Osteocyte (in vitro differentiated cells): ENCODE measurements at regions not wholly inside any gene's neighbourhood (a gene's known extent, or its start where the extent isn't known, plus 50 kb on each side); places are given as distances from the start of the nearest gene placed in this dataset.

ENCODE experiments used
- DNase-seq: peaks from one replicate; pipeline ENCODE4 v3.0.0; 2021; ENCODE audit warnings: mixed read lengths; ENCODE audit not compliant: unreplicated experiment; ENCODE audit errors: extremely low spot score
- H3K27ac Mint-ChIP-seq: one replicate; pipeline ENCODE4 v1.8.0; 2021; ENCODE audit warnings: mild to moderate bottlenecking, mixed read lengths; ENCODE audit not compliant: unreplicated experiment
- H3K27me3 Mint-ChIP-seq: one replicate; pipeline ENCODE4 v1.8.0; 2021; ENCODE audit warnings: mixed read lengths; ENCODE audit not compliant: unreplicated experiment
- H3K36me3 Mint-ChIP-seq: one replicate; pipeline ENCODE4 v1.8.0; 2021; ENCODE audit warnings: mixed read lengths; ENCODE audit not compliant: unreplicated experiment
- H3K4me1 Mint-ChIP-seq: one replicate; pipeline ENCODE4 v1.8.0; 2021; ENCODE audit warnings: mixed read lengths; ENCODE audit not compliant: unreplicated experiment
- H3K4me3 Mint-ChIP-seq: one replicate; pipeline ENCODE4 v1.8.0; 2021; ENCODE audit warnings: mild to moderate bottlenecking, moderate library complexity, mixed read lengths; ENCODE audit not compliant: unreplicated experiment
- H3K9me3 Mint-ChIP-seq: one replicate; pipeline ENCODE4 v1.8.0; 2021; ENCODE audit warnings: mixed read lengths; ENCODE audit not compliant: unreplicated experiment
- CTCF ChIP-seq: fragments of 200-600 bp; sonication (generic); IDR thresholded peaks from 2 replicates; pipeline ENCODE4 v1.5.0; 2021; ENCODE audit warnings: antibody characterized with exemption, mild to moderate bottlenecking, moderate library complexity

DNA sequence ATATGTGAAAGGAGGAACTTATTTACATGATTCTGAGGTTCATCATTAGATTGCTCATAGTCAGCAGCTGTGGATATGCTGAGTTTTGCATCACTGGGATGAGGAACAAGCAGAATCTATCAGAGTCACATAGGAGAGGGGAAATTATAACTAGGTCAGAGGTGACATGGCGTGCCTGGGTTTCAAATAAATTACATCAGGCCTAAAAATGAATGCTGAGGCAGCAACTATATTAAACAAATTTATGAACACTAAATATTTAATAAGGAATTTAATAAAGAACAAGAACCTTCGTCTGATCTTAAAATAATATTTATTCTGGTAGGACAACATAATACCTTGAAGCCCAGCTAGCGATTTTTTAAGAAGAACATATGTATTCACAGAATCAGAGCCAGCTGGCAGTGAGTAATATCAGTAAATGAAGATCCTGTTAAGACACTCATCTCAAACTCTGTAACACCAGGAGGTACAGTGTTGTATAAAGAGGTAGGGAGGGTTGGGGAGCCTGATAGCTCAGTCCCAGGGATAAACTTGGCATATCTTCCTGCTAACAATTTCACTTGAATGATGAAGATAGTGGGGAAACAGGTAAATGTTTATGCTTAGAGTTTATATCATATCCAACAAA is 60.9 kb upstream of the HS3ST1 start:
- H3K36me3 Mint-ChIP-seq = no peaks in the 10 kb centered on the region
- DNase-seq = no peak
- no peaks in the 10 kb centered on the region for H3K27me3 Mint-ChIP-seq
- peaks cover 11% of the 10 kb centered on the region for H3K9me3 Mint-ChIP-seq
- no peaks in the 10 kb centered on the region for H3K4me1 Mint-ChIP-seq
- H3K4me3 Mint-ChIP-seq = no peak overlapping the region
- H3K27ac Mint-ChIP-seq = no peak overlapping the region
- TF ChIP-seq CTCF = no peak

DNA sequence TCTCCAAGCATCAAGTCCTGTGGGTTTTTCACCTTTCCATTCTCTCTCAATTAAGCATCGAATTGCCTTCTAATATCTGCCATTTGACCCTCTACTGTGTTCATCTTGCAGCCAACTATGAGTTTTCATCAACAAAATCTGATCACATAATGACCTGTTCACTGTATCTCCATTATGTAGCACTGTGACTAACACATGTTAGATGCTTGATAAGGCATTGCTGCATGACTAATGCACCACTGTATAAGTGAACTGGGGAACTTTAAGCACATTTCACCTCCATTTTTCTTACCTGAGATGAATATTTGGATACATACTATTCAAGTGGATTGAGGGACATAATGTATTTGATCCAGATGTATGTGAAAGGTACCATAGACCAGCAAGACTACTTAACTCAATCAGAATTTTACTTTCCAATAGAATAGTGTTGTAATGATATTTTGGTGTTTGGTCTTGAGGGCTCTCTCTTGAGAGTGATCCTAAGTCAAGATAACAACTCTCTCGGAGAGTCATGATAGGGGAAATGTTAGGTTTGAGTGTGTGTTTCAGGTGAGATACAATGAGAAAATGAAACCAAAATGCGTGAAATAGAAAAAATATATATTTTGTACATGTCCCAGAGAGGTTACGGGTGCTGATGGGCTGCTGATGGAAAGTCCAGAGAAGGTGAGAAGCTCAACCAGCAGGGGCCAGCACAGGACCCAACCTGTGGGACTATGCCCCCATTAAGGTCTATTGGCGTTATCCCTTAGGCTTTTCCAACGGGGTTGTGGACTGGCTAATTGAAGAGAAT is 60.2 kb upstream of the HS3ST1 start:
- Mint-ChIP-seq H3K4me3 (no peak overlapping the region), H3K4me1 (no peaks in the 10 kb centered on the region), H3K36me3 (no peaks in the 10 kb centered on the region), H3K9me3 (peaks cover 12% of the 10 kb centered on the region), H3K27ac (no peak overlapping the region), H3K27me3 (no peaks in the 10 kb centered on the region)
- no peak for DNase-seq
- TF ChIP-seq CTCF = no peak

DNA sequence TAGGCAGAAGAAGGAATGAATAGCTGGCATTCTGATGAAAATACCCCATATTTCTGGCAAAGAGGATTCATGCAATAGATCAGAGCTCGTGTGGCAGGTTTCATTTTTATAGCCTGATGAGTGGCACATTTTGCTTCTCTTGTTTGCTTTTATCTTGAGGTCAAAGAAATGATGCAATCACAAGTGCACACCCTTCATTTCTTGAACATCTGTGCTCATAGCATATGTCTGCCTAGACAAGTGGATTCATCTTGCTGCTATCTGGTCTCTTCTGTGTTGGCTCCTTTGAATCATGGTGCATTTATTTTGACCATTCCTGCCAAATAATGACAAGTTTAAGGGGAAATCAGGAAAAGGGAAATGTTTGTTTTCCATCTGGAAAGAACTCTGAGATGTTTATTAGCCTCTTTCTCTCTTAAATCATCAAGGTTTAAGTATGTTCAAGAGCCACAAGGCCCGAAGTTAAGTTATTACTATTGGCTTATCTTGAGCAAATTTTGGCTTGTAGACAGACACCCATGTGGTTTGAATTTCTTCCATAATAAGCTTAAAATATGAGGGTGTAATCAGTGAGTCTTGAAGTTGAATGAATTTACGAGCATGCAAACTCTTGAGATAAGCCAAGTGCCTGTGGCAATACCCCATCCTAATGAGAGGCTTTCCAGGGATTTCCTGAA is 59.3 kb upstream of the HS3ST1 start:
- Mint-ChIP-seq H3K27ac (no peak overlapping the region), H3K4me3 (no peak overlapping the region), H3K36me3 (no peaks in the 10 kb centered on the region), H3K27me3 (no peaks in the 10 kb centered on the region), H3K4me1 (no peaks in the 10 kb centered on the region), H3K9me3 (peaks cover 12% of the 10 kb centered on the region)
- DNase-seq = no peak
- TF ChIP-seq CTCF = no peak

DNA sequence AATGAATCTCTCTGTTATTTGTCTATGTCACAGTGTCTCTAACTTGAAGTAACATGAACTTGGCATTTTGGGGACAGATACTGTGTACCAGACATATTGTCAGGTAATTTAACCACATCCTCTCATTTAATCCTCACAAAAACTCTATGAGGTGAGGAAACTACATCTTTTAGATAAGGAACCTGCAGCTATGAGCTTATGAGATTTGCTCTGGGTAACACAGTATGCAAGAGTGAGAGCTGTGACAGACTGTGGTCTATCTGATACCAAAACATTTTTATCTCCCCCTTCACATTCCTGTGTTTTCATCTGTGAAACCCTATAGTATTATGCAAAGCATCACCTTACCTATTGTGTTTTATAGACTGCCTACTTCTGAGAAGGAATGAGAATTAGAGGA is 58.4 kb upstream of the HS3ST1 start:
- Mint-ChIP-seq H3K9me3 (peaks cover 8% of the 10 kb centered on the region), H3K36me3 (no peaks in the 10 kb centered on the region), H3K27ac (no peak overlapping the region), H3K4me3 (no peak overlapping the region), H3K27me3 (no peaks in the 10 kb centered on the region), H3K4me1 (no peaks in the 10 kb centered on the region)
- DNase-seq = no peak
- no peak for TF ChIP-seq CTCF

DNA sequence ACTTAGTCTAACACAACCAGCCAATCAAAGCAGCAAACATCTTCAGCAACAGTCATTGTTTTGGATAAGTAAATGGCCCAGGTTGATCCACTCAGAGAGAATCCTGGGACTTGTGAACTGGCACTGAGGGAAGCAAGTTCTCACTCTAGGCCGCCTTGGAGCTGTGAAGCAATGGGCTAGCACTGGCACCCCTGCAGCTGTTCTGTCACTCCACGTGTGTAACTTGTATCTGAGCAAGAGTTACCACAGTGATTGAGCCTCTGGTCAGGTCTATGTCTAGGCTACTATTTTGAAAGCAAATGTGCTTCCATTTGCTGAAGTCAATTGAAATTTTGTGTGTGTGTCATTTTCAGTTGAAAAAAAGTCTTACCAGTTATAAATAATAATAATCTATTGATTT is 57.2 kb upstream of the HS3ST1 start:
- Mint-ChIP-seq H3K27me3 (no peaks in the 10 kb centered on the region), H3K4me3 (no peak overlapping the region), H3K36me3 (no peaks in the 10 kb centered on the region), H3K27ac (no peak overlapping the region), H3K9me3 (peaks cover 4% of the 10 kb centered on the region), H3K4me1 (no peaks in the 10 kb centered on the region)
- no peak for TF ChIP-seq CTCF
- DNase-seq = no peak
